ENCODE measurements at regions not wholly inside any gene's neighbourhood (a gene's known extent, or its start where the extent isn't known, plus 50 kb on each side); places are given as distances from the start of the nearest gene placed in this dataset.
"Not testable (repeated sequence)": the region's sequence is repeated elsewhere in the genome, so short reads cannot be mapped to it uniquely, and the experiment has no call there.

GRCh38 chr1:30562559-30562958 is 160.8 kb downstream of the MATN1 start:
- DNase-seq (ENCODE audit: low spot score), result no peak

DNA sequence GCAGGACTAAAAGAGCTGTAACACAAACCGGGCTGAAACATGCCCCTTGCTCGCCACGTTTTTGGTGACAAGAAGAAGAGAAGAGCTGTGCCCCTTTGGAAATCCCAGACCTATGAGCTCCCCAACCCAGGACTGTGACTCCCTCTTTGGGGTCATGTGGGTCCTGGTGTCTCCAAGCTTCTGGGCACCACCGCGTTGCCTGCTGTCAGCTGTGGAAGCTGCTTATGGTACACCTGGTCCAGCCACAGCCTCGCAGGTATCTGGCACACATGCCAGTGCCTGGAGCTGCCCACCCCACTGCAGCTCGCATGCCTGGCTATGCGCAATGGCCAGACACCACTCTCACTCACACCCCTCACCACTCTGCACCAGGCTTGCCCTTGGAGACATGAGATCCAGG is 171.8 kb downstream of the MATN1 start:
- DNase-seq (ENCODE audit: low spot score), result no peak

DNA sequence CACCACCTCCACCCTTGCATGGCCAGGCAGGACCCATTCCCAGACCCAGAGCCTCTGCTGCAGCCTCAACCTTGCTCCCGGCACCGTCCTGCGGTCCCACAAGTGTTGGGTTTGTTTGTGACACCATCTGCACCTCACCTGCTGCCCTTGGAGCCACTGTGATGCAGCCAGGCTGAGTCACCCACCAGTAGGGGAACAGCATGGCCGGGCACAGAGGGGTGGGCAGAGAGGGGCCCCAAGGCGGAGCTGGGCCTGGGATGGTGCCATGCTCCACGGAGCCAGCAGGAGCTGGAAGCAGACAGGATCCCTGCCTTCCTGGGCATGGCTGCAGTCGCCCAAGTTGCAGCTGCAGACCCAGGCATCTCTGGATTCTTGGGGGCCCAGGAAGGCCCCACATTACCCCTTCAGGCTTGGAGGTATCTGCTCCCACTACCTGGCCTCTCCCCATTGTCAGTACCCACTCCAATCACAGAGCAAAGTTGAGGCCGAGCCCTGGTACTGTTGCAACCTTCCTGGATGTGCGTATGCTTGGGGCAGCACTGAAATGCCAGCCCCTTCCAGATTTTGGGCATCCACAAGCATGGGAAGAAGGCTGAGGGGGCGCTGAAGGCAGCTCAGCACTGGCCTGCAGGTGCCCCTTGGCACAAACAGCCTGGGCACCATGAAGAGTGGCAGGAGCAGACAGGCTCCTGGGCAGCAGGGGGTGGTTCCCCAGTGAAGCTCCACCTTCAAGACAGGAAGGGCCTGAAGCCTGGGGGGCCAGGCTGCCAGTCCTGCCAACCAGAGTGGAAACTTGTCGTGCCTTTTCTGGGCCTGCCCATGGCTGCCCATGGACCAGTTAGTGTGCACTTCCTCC is 172.8 kb downstream of the MATN1 start:
- DNase-seq (ENCODE audit: low spot score), result no peak

- DNase-seq (ENCODE audit: low spot score), result not testable (repeated sequence)
Measured at GRCh38 chr1:30549872-30550271, 173.5 kb downstream of the MATN1 start.

DNA sequence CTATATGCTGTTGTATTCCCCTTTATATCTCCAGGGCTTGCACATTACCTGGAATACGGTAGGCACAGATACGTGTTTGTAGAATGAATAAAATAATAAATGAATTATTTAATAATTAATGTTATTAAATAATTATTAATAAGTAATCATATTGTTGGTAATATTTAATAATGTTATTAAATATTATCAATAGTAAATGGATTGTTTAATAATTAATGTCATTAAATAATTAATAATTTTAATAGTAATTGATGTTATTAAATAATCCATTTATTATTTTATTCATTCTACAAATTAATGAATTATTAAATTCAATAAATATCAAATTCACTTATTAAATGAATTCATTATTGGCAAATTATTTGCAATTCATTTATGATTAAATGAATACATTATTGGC is 175.1 kb downstream of the MATN1 start:
- no peak for DNase-seq (ENCODE audit: low spot score)

DNA sequence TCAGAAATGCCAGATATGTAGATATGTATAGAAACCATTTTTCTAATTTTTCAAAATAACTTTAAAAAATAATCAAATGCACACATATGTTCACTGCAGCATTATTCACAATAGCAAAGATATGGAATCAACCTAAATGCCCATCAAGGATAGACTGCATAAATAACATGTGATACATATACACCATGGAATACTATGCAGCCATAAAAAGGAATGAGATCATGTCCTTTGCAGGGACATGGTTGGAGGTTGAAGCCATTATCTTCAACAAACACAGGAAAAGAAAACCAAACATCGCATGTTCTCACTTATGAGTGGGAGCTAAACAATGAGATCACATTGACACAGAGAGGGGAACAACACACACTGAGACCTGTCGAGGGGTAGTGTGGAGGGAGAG is 176.1 kb downstream of the MATN1 start:
- not testable (repeated sequence) for DNase-seq (ENCODE audit: low spot score)

- DNase-seq (ENCODE audit: low spot score), result no peak
Measured at GRCh38 chr1:30545365-30545764, 178.0 kb downstream of the MATN1 start.

DNA sequence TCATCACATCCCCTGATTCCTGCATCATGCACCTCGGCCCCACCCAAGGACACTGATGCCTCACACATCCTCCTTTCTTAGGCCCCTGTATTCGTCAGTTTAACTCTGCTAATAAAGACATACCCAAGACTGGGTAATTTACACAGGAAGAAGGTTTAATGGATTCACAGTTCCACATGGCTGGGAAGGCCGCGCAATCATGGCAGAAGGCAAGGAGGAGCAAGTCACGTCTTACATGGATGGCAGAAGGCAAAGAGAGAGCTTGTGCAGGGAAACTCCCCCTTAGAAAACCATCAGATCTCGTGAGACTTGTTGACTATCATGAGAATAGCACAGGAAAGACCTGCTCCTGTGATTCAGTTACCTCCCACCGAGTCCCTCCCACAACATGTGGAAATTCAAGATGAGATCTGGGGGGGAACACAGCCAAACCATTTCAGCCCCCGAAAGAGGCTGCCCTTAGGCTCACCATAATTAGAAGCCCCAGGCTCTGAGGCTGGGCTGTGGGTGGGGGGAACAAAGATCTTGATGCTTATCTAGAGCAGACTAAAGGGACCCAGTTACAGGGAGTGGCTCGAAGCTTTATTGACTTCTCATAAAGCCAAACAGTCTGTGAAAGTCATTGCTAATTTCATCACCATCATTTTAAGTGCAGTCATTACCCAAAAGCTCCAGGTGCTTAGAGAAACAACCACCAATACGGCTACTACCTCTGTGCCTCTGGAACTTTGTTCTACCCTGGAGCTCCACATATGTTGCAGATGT is 181.5 kb downstream of the MATN1 start:
- DNase-seq (ENCODE audit: low spot score), result no peak

- DNase-seq (ENCODE audit: low spot score), result no peak
Measured at GRCh38 chr1:30540611-30541192, 182.7 kb downstream of the MATN1 start.

GRCh38 chr1:30539884-30540283 is 183.5 kb downstream of the MATN1 start:
- DNase-seq (ENCODE audit: low spot score), result no peak

DNA sequence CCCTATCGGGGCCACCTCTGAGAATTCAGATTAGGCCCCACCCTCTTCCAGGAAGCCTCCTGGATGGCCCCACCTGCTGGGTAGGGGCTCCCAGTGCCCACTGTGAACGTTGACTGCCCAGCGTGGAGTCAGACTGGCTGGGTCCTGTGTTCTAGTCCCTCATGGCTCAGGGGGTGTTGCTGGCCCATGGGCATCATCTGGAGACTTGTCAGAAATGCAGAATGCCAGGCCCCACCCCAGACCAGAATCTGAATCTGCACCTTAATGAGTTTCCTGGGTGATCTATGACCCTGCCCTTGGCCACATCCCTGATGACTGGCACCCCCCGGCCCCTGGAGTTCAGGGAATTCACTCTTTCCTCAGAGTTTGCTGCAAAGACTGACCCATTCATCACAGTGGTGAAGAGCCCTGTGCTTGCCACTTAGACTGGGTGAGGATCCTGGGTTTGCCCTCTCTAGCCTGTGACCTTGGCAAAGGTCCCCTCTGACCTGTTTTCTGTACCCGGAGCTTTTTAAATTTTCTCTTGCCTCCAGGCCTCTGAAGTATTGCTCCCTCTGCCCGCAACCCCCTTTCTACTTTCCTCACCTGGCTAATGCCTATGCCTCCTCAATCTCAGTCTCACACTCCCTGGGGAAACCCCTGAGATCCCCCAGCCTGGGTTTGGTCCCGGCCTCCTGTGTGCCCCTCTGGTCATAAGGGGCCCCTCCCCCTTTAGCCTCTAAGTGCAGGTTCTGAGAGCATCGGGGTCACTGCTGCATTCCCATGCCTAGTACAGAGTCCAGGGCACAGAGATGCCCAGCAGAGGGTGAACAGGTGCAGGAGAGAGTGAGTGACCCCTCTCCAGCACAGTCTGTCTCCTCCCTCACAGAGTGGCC is 184.2 kb downstream of the MATN1 start:
- DNase-seq (ENCODE audit: low spot score), result no peak

- no peak for DNase-seq (ENCODE audit: low spot score)
Measured at GRCh38 chr1:30538226-30538992, 185.0 kb downstream of the MATN1 start.

DNA sequence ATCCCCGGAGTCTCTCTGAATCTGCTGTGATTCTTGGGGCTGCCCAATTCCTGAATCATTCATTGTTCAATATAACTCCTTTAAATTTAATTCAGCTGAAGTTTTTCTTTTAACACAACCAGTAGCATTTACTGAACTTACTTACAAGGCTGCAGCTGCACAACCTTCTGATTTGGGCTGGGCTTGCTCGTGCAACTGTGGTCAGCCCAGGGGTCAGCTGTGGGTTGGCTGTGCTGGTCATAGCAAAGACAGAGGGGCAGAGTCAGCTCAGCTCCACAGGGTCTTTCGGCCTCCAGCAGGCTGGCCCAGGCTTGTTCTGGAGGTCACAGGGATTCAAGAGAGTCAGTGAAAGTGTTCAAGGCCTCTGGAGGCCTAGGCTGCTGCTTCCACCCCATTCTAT is 186.1 kb downstream of the MATN1 start:
- no peak for DNase-seq (ENCODE audit: low spot score)

- DNase-seq (ENCODE audit: low spot score), result no peak
Measured at GRCh38 chr1:30536530-30536929, 186.9 kb downstream of the MATN1 start.

DNA sequence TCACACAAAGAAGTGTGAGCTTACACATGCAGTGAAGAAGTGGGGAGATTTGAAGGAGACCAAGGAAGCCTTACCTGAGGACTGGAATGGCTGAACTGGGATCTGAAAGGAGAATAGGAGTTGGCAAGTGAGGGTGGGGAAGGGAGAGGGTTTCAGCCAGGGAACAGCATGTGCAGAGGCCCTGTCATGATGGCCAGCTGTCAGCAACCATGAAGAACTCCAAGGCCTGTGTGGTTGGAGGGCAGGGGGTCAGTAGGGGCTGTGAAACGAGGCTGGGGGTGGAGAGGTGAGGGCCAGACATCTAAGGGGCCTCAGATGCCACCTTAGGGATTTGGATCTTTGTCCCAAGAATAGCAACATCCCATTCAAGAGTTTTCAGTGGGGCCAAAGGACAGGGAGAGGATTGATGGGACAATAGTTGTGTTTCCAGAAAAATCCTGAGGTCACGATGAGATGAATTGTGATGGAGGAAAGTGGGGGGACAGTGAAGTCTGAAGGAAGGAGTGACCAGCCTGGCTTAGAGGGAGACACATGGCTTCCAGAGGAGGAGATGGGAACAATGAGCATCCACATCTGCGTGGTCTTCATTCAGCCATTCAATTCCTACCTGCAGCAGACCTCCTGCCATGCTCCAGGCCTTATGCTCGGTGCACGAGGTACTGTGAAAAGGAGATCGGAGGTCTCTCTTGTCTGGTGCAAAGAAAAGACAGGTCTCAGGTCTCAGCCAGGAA is 187.6 kb downstream of the MATN1 start:
- no peak for DNase-seq (ENCODE audit: low spot score)

DNA sequence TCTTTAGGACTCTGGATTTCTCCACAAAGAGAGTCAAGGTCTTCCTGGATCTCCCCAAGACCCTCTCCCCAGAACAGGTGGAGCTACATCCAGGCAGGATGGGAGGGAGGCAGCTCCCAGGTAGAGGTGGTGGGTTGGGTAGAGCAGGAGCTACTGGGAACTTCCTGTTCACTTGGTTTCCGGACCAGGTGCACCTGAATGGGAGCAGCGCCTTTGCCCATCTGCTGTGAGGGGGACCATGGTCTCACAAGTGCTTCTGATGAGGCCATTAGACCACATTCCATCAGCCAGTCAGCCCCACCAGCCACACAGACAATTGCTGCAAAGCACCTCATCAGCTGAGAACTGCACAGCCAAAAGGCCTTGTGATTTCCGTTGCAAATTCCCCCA is 188.8 kb downstream of the MATN1 start:
- DNase-seq (ENCODE audit: low spot score), result no peak

DNA sequence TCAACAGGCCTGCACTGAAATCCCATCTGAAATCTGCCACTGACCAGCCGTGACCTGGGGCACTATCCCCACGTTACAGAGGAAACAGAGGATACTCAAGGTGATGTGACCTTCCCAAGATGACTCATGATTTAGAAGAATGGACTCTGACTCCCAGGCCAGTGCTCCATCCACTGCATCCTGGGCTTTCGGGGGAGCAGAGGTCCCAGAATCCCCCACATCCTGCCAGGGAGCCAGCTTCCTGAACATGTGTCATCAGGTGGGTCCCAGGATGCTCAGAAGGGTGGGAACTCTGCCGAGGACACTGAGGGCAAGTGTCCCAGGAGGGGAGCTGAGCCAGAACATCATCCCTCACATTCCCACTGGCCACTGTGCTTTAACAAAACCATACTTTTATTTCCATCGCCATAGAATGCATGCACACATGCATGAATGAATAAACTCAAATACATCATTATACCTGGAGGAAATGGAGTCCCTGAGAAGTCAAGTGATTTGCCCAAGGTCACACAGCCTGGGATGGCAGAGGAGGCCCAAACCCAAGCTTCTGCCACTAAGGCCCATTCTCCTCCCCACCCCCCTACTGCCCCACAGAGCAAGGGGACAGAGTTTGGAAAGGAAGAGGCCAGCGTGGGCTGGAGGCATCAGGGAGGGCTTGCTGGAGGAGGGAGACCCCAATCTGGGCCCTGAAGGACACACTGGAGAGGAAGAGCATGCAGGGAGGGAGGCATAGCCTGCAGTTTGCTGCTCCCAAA is 189.4 kb downstream of the MATN1 start:
- no peak for DNase-seq (ENCODE audit: low spot score)

DNA sequence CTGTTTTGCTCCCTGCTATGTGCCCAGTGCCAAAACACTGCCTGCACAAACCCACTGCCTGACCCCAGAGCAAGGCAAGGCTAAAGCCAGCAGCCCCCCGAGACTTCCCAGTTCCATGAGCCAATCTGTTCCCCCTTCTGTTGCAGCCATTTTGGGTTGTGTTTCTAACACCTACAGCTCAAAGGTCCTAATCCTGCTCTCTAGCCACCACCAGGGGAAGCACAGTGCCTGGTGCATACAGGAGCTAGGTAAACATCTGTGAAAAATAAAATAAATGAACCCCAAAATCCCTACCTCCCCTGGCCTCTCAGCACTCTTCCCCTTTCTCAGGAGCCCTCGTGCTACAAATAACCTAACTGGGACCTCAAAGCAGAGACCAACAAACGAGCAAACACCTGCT is 190.2 kb downstream of the MATN1 start:
- DNase-seq (ENCODE audit: low spot score), result no peak

DNA sequence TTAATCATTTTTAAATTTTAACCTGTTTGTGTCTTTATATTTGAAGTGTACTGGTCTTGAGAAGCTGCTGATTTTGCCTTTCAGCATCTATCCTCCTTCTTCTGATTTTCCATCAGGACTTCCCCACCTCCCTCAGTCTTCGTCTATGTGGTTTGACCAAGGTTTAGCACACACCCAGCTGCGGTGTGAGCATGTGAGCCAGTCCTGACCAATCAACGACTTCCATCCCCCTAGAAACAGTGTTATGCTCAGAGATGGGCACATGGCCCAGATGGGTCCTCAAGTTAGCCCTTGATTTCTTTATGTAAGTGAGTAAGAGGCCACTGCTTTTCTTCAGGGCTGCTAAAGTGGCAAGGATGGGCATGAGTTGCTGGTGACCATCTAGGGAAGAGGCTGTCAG is 190.8 kb downstream of the MATN1 start:
- no peak for DNase-seq (ENCODE audit: low spot score)

Measured in Ammon's horn (tissue), 1 donor.